GM12873 (cell line): ENCODE measurements at regions not wholly inside any gene's neighbourhood (a gene's known extent, or its start where the extent isn't known, plus 50 kb on each side); places are given as distances from the start of the nearest gene placed in this dataset.

ENCODE experiments used
- CTCF ChIP-seq: IDR thresholded peaks from 2 replicates; pipeline ENCODE4 v1.5.1; 2012; ENCODE audit warnings: low read depth, mild to moderate bottlenecking, moderate library complexity, low read length, control low read depth; ENCODE audit not compliant: insufficient read depth; ENCODE audit errors: missing control alignments

DNA sequence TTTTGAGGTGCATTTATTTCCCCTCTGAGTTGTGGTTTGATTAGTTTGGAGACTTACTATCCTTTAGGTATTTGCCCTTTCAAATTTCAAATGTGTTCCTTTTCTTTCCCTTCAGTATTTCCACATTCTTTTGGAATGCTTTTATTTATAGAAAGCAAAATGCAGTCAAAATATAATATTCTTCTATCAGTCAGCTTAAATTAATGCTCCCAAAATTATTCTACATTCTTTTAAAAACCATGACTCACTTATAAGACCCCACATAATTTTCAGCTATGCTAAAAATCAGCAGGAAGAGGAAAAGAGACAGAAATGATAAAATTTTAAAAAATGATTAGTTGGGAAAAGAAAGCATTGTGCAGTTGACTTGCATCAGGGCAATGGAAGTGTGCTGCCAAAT lies 180.0 kb upstream of the SMLR1 start:
- TF ChIP-seq CTCF: no peak

DNA sequence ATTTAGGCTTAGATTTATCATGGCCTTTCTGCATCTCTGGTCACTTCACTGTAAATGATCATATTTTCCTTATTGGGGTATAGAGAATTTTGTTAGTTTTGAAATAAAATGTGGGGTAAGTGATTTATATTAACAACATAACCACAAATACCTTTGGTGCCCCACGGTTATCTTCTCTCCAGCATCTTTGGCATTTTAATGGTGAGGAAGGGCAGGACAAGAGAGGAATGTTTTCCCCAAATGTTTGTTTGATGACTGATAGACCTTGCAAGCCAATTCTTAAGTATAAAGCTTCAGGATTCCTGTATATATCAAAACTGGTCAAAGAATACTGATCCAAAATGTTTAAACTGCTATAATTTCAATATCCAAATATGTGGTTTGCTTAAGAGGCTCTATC lies 171.6 kb upstream of the SMLR1 start:
- no peak for TF ChIP-seq CTCF

DNA sequence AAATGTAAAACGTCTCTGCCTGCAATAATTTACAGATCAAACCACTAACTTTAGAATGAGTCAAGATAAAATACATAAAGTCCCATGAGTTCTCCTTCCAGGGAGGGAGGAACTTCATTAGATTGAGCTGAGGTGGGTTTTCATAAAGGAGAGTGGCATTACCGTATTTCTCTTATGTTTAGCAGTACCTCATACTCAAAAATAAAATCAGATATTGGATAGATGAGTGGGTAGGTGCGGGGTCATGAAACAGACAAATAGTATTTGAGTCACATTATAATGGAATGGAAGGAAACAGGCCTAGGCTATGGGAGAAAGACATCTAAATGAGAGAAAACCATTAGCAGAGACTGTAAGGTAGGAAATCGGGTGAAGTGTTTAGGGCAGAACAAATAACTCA lies 166.1 kb upstream of the SMLR1 start:
- no peak for TF ChIP-seq CTCF

DNA sequence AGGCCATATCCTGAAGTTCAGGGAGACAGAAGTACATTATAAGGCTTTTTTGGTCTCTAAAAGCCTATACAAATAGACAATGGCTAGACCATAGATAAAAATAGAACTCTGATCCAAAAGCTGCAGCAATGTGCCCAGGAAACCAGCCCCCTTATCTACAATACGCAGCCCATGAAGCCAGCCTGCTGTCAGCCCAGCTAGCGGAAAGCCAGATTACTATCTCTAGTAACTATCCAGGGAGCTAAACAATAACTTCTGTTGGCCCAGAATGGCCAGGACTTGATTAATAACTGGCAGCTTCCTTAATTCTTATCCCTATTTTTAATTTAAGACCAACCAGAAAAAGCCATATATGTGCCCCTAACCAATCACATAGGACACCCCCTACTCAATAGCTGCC lies 160.4 kb upstream of the SMLR1 start:
- no peak for TF ChIP-seq CTCF

- no peak for TF ChIP-seq CTCF
Observed at GRCh38 chr6:130670142-130670541, 157.1 kb upstream of the SMLR1 start.

- TF ChIP-seq CTCF: no peak
Observed at GRCh38 chr6:130671119-130671518, 156.1 kb upstream of the SMLR1 start.

GRCh38 chr6:130671577-130671976 lies 155.6 kb upstream of the SMLR1 start:
- TF ChIP-seq CTCF: no peak

- no peak for TF ChIP-seq CTCF
Observed at GRCh38 chr6:130672153-130672552, 155.1 kb upstream of the SMLR1 start.
